Ishikawa (cell line): ENCODE measurements at regions not wholly inside any gene's neighbourhood (a gene's known extent, or its start where the extent isn't known, plus 50 kb on each side); places are given as distances from the start of the nearest gene placed in this dataset.

Experiments
- CEBPB ChIP-seq: IDR thresholded peaks from 2 replicates; pipeline ENCODE4 v1.6.1; 2012
- CREB1 ChIP-seq: IDR thresholded peaks from 2 replicates; pipeline ENCODE4 v1.6.1; 2012; ENCODE audit warnings: low read depth
- EGR1 ChIP-seq: IDR thresholded peaks from 2 replicates; pipeline ENCODE4 v1.6.1; 2012
- EP300 ChIP-seq: IDR thresholded peaks from 2 replicates; pipeline ENCODE4 v1.6.1; 2012; ENCODE audit warnings: borderline replicate concordance
- FOXM1 ChIP-seq: IDR thresholded peaks from 2 replicates; pipeline ENCODE4 v1.6.1; 2012; ENCODE audit warnings: low read depth, borderline replicate concordance
- MAX ChIP-seq: IDR thresholded peaks from 2 replicates; pipeline ENCODE4 v1.6.1; 2012
- NFIC ChIP-seq: IDR thresholded peaks from 2 replicates; pipeline ENCODE4 v1.6.1; 2012
- RAD21 ChIP-seq: IDR thresholded peaks from 2 replicates; pipeline ENCODE4 v1.6.1; 2012; ENCODE audit warnings: low read depth
- TAF1 ChIP-seq: IDR thresholded peaks from 2 replicates; pipeline ENCODE4 v1.6.1; 2012; ENCODE audit warnings: low read depth, mild to moderate bottlenecking
- TCF12 ChIP-seq: IDR thresholded peaks from 2 replicates; pipeline ENCODE4 v1.6.1; 2012; ENCODE audit warnings: low read depth
- TEAD4 ChIP-seq: IDR thresholded peaks from 2 replicates; pipeline ENCODE4 v1.6.1; 2012
- YY1 ChIP-seq: IDR thresholded peaks from 2 replicates; pipeline ENCODE4 v1.6.1; 2012; ENCODE audit warnings: low read depth
- ZBTB7A ChIP-seq: IDR thresholded peaks from 2 replicates; pipeline ENCODE4 v1.6.1; 2012; ENCODE audit warnings: low read depth
- TF ChIP-seq, protein P1 (sequence below): IDR thresholded peaks from 2 replicates; pipeline ENCODE4 v1.6.1; 2012; ENCODE audit warnings: low read depth, mild to moderate bottlenecking

- TF ChIP-seq RAD21 (no peak), FOXM1 (no peak), EP300 (no peak), EGR1 (no peak), ZBTB7A (no peak), NFIC (no peak), MAX (no peak), TAF1 (no peak), TEAD4 (no peak), YY1 (no peak), CREB1 (no peak), CEBPB (no peak), TCF12 (no peak)
- TF ChIP-seq, protein P1, sequence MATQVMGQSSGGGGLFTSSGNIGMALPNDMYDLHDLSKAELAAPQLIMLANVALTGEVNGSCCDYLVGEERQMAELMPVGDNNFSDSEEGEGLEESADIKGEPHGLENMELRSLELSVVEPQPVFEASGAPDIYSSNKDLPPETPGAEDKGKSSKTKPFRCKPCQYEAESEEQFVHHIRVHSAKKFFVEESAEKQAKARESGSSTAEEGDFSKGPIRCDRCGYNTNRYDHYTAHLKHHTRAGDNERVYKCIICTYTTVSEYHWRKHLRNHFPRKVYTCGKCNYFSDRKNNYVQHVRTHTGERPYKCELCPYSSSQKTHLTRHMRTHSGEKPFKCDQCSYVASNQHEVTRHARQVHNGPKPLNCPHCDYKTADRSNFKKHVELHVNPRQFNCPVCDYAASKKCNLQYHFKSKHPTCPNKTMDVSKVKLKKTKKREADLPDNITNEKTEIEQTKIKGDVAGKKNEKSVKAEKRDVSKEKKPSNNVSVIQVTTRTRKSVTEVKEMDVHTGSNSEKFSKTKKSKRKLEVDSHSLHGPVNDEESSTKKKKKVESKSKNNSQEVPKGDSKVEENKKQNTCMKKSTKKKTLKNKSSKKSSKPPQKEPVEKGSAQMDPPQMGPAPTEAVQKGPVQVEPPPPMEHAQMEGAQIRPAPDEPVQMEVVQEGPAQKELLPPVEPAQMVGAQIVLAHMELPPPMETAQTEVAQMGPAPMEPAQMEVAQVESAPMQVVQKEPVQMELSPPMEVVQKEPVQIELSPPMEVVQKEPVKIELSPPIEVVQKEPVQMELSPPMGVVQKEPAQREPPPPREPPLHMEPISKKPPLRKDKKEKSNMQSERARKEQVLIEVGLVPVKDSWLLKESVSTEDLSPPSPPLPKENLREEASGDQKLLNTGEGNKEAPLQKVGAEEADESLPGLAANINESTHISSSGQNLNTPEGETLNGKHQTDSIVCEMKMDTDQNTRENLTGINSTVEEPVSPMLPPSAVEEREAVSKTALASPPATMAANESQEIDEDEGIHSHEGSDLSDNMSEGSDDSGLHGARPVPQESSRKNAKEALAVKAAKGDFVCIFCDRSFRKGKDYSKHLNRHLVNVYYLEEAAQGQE = no peak
Measured at GRCh38 chr3:6523043-6523442, 337.9 kb upstream of the GRM7 start.
